ENCODE measurements at regions not wholly inside any gene's neighbourhood (a gene's known extent, or its start where the extent isn't known, plus 50 kb on each side); places are given as distances from the start of the nearest gene placed in this dataset.

- Histone ChIP-seq H3K4me3 (ENCODE audit: low read depth in 1 of 2, low read length in 1 of 2) (no peak overlapping the region), H3K9me3 (no peaks in the 10 kb centered on the region), H3K36me3 (no peaks in the 10 kb centered on the region), H3K4me1 (ENCODE audit: control insufficient read depth in 1 of 2, insufficient read depth in 1 of 2, low read depth in 1 of 2, low read length in 1 of 2) (no peaks in the 10 kb centered on the region), H3K27ac (no peak overlapping the region), H3K27me3 (no peaks in the 10 kb centered on the region)
- TF ChIP-seq CTCF (IDR thresholded peaks at IDR 0.05), result no peak
These were observed 255.5 kb downstream of the NEBL start for GRCh38 chr10:20641605-20642004.

- H3K36me3 ChIP-seq, result no peaks in the 10 kb centered on the region
- no peaks in the 10 kb centered on the region for H3K4me1 ChIP-seq (ENCODE audit: control insufficient read depth in 1 of 2, insufficient read depth in 1 of 2, low read depth in 1 of 2, low read length in 1 of 2)
- H3K4me3 ChIP-seq (ENCODE audit: low read depth in 1 of 2, low read length in 1 of 2), result no peak overlapping the region
- no peak for TF ChIP-seq CTCF (IDR thresholded peaks at IDR 0.05)
- no peaks in the 10 kb centered on the region for H3K27me3 ChIP-seq
- no peaks in the 10 kb centered on the region for H3K9me3 ChIP-seq
- H3K27ac ChIP-seq, result no peak overlapping the region
These were observed 261.5 kb downstream of the NEBL start for GRCh38 chr10:20635570-20635969.

GRCh38 chr10:20634839-20635238 lies 262.3 kb downstream of the NEBL start:
- Histone ChIP-seq H3K27me3 (no peaks in the 10 kb centered on the region), H3K9me3 (no peaks in the 10 kb centered on the region), H3K36me3 (no peaks in the 10 kb centered on the region), H3K27ac (no peak overlapping the region), H3K4me1 (ENCODE audit: control insufficient read depth in 1 of 2, insufficient read depth in 1 of 2, low read depth in 1 of 2, low read length in 1 of 2) (no peaks in the 10 kb centered on the region), H3K4me3 (ENCODE audit: low read depth in 1 of 2, low read length in 1 of 2) (no peak overlapping the region)
- TF ChIP-seq CTCF (IDR thresholded peaks at IDR 0.05), result no peak

- no peak for TF ChIP-seq CTCF (IDR thresholded peaks at IDR 0.05)
- Histone ChIP-seq H3K27me3 (no peaks in the 10 kb centered on the region), H3K4me3 (ENCODE audit: low read depth in 1 of 2, low read length in 1 of 2) (no peak overlapping the region), H3K9me3 (no peaks in the 10 kb centered on the region), H3K27ac (no peak overlapping the region), H3K4me1 (ENCODE audit: control insufficient read depth in 1 of 2, insufficient read depth in 1 of 2, low read depth in 1 of 2, low read length in 1 of 2) (no peaks in the 10 kb centered on the region), H3K36me3 (no peaks in the 10 kb centered on the region)
These were observed 263.4 kb downstream of the NEBL start for GRCh38 chr10:20633714-20634113.

- Histone ChIP-seq H3K4me1 (ENCODE audit: control insufficient read depth in 1 of 2, insufficient read depth in 1 of 2, low read depth in 1 of 2, low read length in 1 of 2) (no peaks in the 10 kb centered on the region), H3K4me3 (ENCODE audit: low read depth in 1 of 2, low read length in 1 of 2) (no peak overlapping the region), H3K9me3 (no peaks in the 10 kb centered on the region), H3K27me3 (no peaks in the 10 kb centered on the region), H3K27ac (no peak overlapping the region), H3K36me3 (no peaks in the 10 kb centered on the region)
- TF ChIP-seq CTCF (IDR thresholded peaks at IDR 0.05), result no peak
These were observed 264.4 kb downstream of the NEBL start for GRCh38 chr10:20632696-20633095.

- Histone ChIP-seq H3K4me1 (ENCODE audit: control insufficient read depth in 1 of 2, insufficient read depth in 1 of 2, low read depth in 1 of 2, low read length in 1 of 2) (no peaks in the 10 kb centered on the region), H3K36me3 (no peaks in the 10 kb centered on the region), H3K27ac (no peak overlapping the region), H3K9me3 (no peaks in the 10 kb centered on the region), H3K4me3 (ENCODE audit: low read depth in 1 of 2, low read length in 1 of 2) (no peak overlapping the region), H3K27me3 (no peaks in the 10 kb centered on the region)
- no peak for TF ChIP-seq CTCF (IDR thresholded peaks at IDR 0.05)
These were observed 265.9 kb downstream of the NEBL start for GRCh38 chr10:20631229-20631628.

Data from neutrophil (primary cell).